H1 (cell line): ENCODE measurements at regions not wholly inside any gene's neighbourhood (a gene's known extent, or its start where the extent isn't known, plus 50 kb on each side); places are given as distances from the start of the nearest gene placed in this dataset.

Experiments
- CTCF ChIA-PET: fragments of 300-600 bp; sonication (Branson Sonifier 250); formaldehyde crosslinking; loops from one replicate; lab custom pipeline; 2021; ENCODE audit not compliant: partially characterized antibody; lab: Charles Lee
- POLR2A ChIA-PET: fragments of 300-600 bp; sonication (Branson Sonifier 250); formaldehyde crosslinking; loops from one replicate; lab custom pipeline; 2021; ENCODE audit warnings: inconsistent platforms; ENCODE audit not compliant: partially characterized antibody; lab: Charles Lee
- DNase-seq, 2 experiments: peaks; one replicate each; pipeline versions ENCODE4 v3.0.0 to v3.0.0-alpha.2; 2010 to 2022; ENCODE audit warnings: low spot score in 2 of 2, low read depth in 1 of 2, mixed read lengths in 1 of 2
- FAIRE-seq: peaks from 2 replicates; lab custom pipeline; 2011; peaks lifted over from hg19 to GRCh38; lab: Jason Lieb, UNC
- H2AFZ ChIP-seq: 2 replicates; pipeline ENCODE4 v1.8.1; 2012; ENCODE audit warnings: low read length, inconsistent platforms
- H2AK5ac ChIP-seq: 2 replicates; pipeline ENCODE4 v1.6.1; 2013; ENCODE audit warnings: low read depth, low read length
- H2BK120ac ChIP-seq: replicated peaks from 2 replicates; pipeline ENCODE3; 2013; ENCODE audit warnings: low read depth, low read length, inconsistent platforms
- H2BK12ac ChIP-seq: 2 replicates; pipeline ENCODE4 v1.6.1; 2013; ENCODE audit warnings: low read depth, low read length
- H2BK15ac ChIP-seq: 2 replicates; pipeline ENCODE4 v1.6.1; 2013; ENCODE audit warnings: low read length
- H2BK20ac ChIP-seq: 2 replicates; pipeline ENCODE4 v1.6.1; 2013; ENCODE audit warnings: low read length
- H2BK5ac ChIP-seq: 2 replicates; pipeline ENCODE4 v1.6.1; 2013; ENCODE audit warnings: low read depth, low read length
- H3K14ac ChIP-seq: 2 replicates; pipeline ENCODE4 v1.6.1; 2013; ENCODE audit warnings: inconsistent platforms; ENCODE audit not compliant: insufficient read length
- H3K18ac ChIP-seq: 2 replicates; pipeline ENCODE4 v1.6.1; 2013; ENCODE audit warnings: low read length; ENCODE audit errors: extremely low read depth
- H3K23ac ChIP-seq: 2 replicates; pipeline ENCODE4 v1.6.1; 2013; ENCODE audit warnings: inconsistent platforms; ENCODE audit not compliant: insufficient read length
- H3K23me2 ChIP-seq: 2 replicates; pipeline ENCODE4 v1.6.1; 2013; ENCODE audit warnings: low read depth, low read length
- H3K27ac ChIP-seq: 2 replicates; pipeline ENCODE4 v1.6.1; 2011; ENCODE audit warnings: low read depth, low read length, inconsistent platforms
- H3K27me3 ChIP-seq, 4 experiments: replicated peaks in 1 of 4; 1 replicate in 1 of 4; 2 replicates in 3 of 4; pipeline versions ENCODE4 v1.6.1 to v1.8.1; 2011 to 2013; ENCODE audit warnings: low read length in 3 of 4, mild to moderate bottlenecking in 3 of 4, inconsistent platforms in 2 of 4, mixed read lengths in 2 of 4, moderate library complexity in 1 of 4; ENCODE audit not compliant: control insufficient read depth in 3 of 4, insufficient read depth in 3 of 4; ENCODE audit errors: extremely low read depth in 1 of 4
- H3K36me3 ChIP-seq, 4 experiments: 2 replicates each; pipeline versions ENCODE4 v1.6.1 to v1.8.1; 2011 to 2013; ENCODE audit warnings: mild to moderate bottlenecking in 4 of 4, low read length in 3 of 4, moderate library complexity in 2 of 4, control low read depth in 1 of 4, inconsistent platforms in 1 of 4; ENCODE audit not compliant: insufficient read depth in 4 of 4, control insufficient read depth in 2 of 4
- H3K4ac ChIP-seq: replicated peaks from 2 replicates; pipeline ENCODE3; 2013; ENCODE audit warnings: low read length, low read depth, mixed read lengths, inconsistent platforms; ENCODE audit not compliant: insufficient read length
- H3K4me1 ChIP-seq, 4 experiments: replicated peaks in 1 of 4; 1 replicate in 1 of 4; 2 replicates in 3 of 4; pipeline versions ENCODE4 v1.6.1 to v1.8.1; 2011 to 2013; ENCODE audit warnings: low read length in 3 of 4, inconsistent platforms in 2 of 4, mixed read lengths in 1 of 4; ENCODE audit not compliant: insufficient read depth in 4 of 4, control insufficient read depth in 3 of 4
- H3K4me2 ChIP-seq, 2 experiments: 2 replicates each; pipeline versions ENCODE4 v1.6.1 to v1.8.1; 2011 to 2013; ENCODE audit warnings: low read depth in 2 of 2, low read length in 2 of 2, control low read depth in 1 of 2, inconsistent platforms in 1 of 2, mild to moderate bottlenecking in 1 of 2; ENCODE audit not compliant: insufficient read depth in 1 of 2
- H3K4me3 ChIP-seq, 4 experiments: fragments of 200-600, 300-600 bp in 1 of 4; sonication (generic), shearing (Covaris generic), sonication (Bioruptor Twin) in 1 of 4; 2 replicates each; pipeline versions ENCODE4 v1.5.1 to v1.8.1; 2011 to 2016; ENCODE audit warnings: low read length in 4 of 4, low read depth in 3 of 4, control low read depth in 2 of 4, inconsistent platforms in 2 of 4, mild to moderate bottlenecking in 2 of 4, mixed read lengths in 1 of 4, moderate library complexity in 1 of 4; ENCODE audit not compliant: insufficient read depth in 2 of 4; ENCODE audit errors: extremely low read depth in 1 of 4
- H3K56ac ChIP-seq: replicated peaks from 2 replicates; pipeline ENCODE3; 2013; ENCODE audit warnings: low read depth, mild to moderate bottlenecking, mixed read lengths, low read length, inconsistent platforms; ENCODE audit not compliant: insufficient read length
- H3K79me1 ChIP-seq: 2 replicates; pipeline ENCODE4 v1.6.1; 2013; ENCODE audit warnings: low read depth, low read length, control low read depth
- H3K79me2 ChIP-seq, 2 experiments: 2 replicates each; pipeline versions ENCODE4 v1.6.1 to v1.8.1; 2012 to 2013; ENCODE audit warnings: low read length in 2 of 2, mild to moderate bottlenecking in 2 of 2, inconsistent platforms in 1 of 2; ENCODE audit not compliant: insufficient read depth in 2 of 2, control insufficient read depth in 1 of 2
- H3K9ac ChIP-seq, 4 experiments: replicated peaks in 1 of 4; 1 replicate in 1 of 4; 2 replicates in 3 of 4; pipeline versions ENCODE4 v1.6.1 to v1.8.1; 2011 to 2013; ENCODE audit warnings: low read depth in 3 of 4, low read length in 3 of 4, control low read depth in 2 of 4, mild to moderate bottlenecking in 2 of 4, moderate library complexity in 2 of 4, inconsistent platforms in 1 of 4; ENCODE audit errors: extremely low read depth in 1 of 4
- H3K9me3 ChIP-seq, 2 experiments: 2 replicates each; pipeline versions ENCODE4 v1.6.1 to v1.8.1; 2012 to 2013; ENCODE audit warnings: mild to moderate bottlenecking in 2 of 2, moderate library complexity in 2 of 2, control low read depth in 1 of 2, inconsistent platforms in 1 of 2, low read depth in 1 of 2, low read length in 1 of 2, mixed read lengths in 1 of 2; ENCODE audit not compliant: insufficient read depth in 2 of 2
- H4K20me1 ChIP-seq, 2 experiments: replicated peaks in 1 of 2; 2 replicates each; pipeline versions ENCODE3 to v1.8.1; 2011 to 2013; ENCODE audit warnings: inconsistent platforms in 2 of 2, low read length in 2 of 2, mild to moderate bottlenecking in 1 of 2; ENCODE audit not compliant: insufficient read depth in 2 of 2, control insufficient read depth in 1 of 2
- H4K5ac ChIP-seq: 2 replicates; pipeline ENCODE4 v1.6.1; 2013; ENCODE audit warnings: low read length, low read depth, mixed read lengths, inconsistent platforms; ENCODE audit not compliant: insufficient read length
- H4K8ac ChIP-seq: 2 replicates; pipeline ENCODE4 v1.8.0; 2013; ENCODE audit warnings: mild to moderate bottlenecking, moderate library complexity, low read length, inconsistent platforms; ENCODE audit not compliant: insufficient read depth; ENCODE audit errors: extremely low read depth
- H4K91ac ChIP-seq: replicated peaks from 2 replicates; pipeline ENCODE3; 2013; ENCODE audit warnings: low read length, mixed read lengths, inconsistent platforms; ENCODE audit not compliant: insufficient read length
- BRCA1 ChIP-seq: IDR thresholded peaks from 2 replicates; pipeline ENCODE4 v1.6.1; 2012; ENCODE audit warnings: low read depth, low read length, improper control_type of control experiment
- CREB1 ChIP-seq: IDR thresholded peaks from 2 replicates; pipeline ENCODE4 v1.6.1; 2012; ENCODE audit warnings: inconsistent platforms
- CTCF ChIP-seq, 3 experiments: IDR thresholded peaks; 1 replicate in 2 of 3; 2 replicates in 1 of 3; pipeline versions ENCODE4 v1.5.1 to v1.6.1; 2011; ENCODE audit warnings: low read length in 3 of 3, mild to moderate bottlenecking in 3 of 3, inconsistent platforms in 2 of 3, low read depth in 1 of 3, moderate library complexity in 1 of 3; ENCODE audit not compliant: insufficient read depth in 1 of 3; ENCODE audit errors: control extremely low read depth in 1 of 3
- EZH2 ChIP-seq: fragments of 200-600 bp; sonication (generic); IDR thresholded peaks from 2 replicates; pipeline ENCODE4 v1.7.1; 2012; ENCODE audit warnings: low read depth, mild to moderate bottlenecking, moderate library complexity, low read length, inconsistent platforms; ENCODE audit not compliant: severe bottlenecking
- FOSL1 ChIP-seq: IDR thresholded peaks from 2 replicates; pipeline ENCODE4 v1.6.1; 2011; ENCODE audit warnings: mild to moderate bottlenecking, low read depth, low read length, moderate library complexity; ENCODE audit not compliant: insufficient read depth
- HDAC2 ChIP-seq, 2 experiments: fragments of 300-600 bp in 1 of 2; sonication (generic) in 1 of 2; IDR thresholded peaks; 2 replicates each; pipeline ENCODE4 v1.6.1; 2011 to 2012; ENCODE audit warnings: low read depth in 2 of 2, low read length in 2 of 2, mild to moderate bottlenecking in 2 of 2, moderate library complexity in 2 of 2, borderline replicate concordance in 1 of 2, inconsistent platforms in 1 of 2
- NRF1 ChIP-seq: IDR thresholded peaks from 2 replicates; pipeline ENCODE4 v1.6.1; 2011; ENCODE audit warnings: mild to moderate bottlenecking, low read depth, low read length, improper control_type of control experiment
- POLR2A ChIP-seq, 2 experiments: IDR thresholded peaks; 1 replicate in 1 of 2; 2 replicates in 1 of 2; pipeline ENCODE4 v1.6.1; 2011; ENCODE audit warnings: low read depth in 2 of 2, low read length in 2 of 2, mild to moderate bottlenecking in 2 of 2; ENCODE audit errors: control extremely low read depth in 1 of 2
- RBBP5 ChIP-seq: IDR thresholded peaks from 2 replicates; pipeline ENCODE4 v1.7.1; 2012; ENCODE audit warnings: low read depth, mild to moderate bottlenecking, inconsistent platforms, low read length, moderate library complexity, borderline replicate concordance
- SP2 ChIP-seq: IDR thresholded peaks from 2 replicates; pipeline ENCODE4 v1.6.1; 2012; ENCODE audit warnings: mild to moderate bottlenecking, low read length, inconsistent platforms
- TEAD4 ChIP-seq: IDR thresholded peaks from 2 replicates; pipeline ENCODE4 v1.6.1; 2012; ENCODE audit warnings: low read depth, low read length, inconsistent platforms, mixed read lengths
- ZNF274 ChIP-seq: IDR thresholded peaks from 2 replicates; pipeline ENCODE4 v1.7.0; 2012; ENCODE audit warnings: low read length, borderline replicate concordance; ENCODE audit errors: extremely low read depth
- WGBS, 2 experiments: shearing (Covaris generic) in 1 of 2; methylation state at CpG; one replicate each; pipeline versions ENCODE4 v1.1.6 to v1.1.7; 2013 to 2015; ENCODE audit warnings: low lambda C conversion rate in 2 of 2, mixed read lengths in 2 of 2, inconsistent platforms in 1 of 2, low coverage in 1 of 2, missing lambda C conversion rate in 1 of 2; ENCODE audit not compliant: insufficient replicate concordance in 2 of 2, insufficient coverage in 1 of 2, insufficient read length in 1 of 2; ENCODE audit errors: extremely low coverage in 1 of 2, missing lambda C conversion rate in 1 of 2; 5-methylcytosine and 5-hydroxymethylcytosine counted together

- Histone ChIP-seq H4K5ac (no peak overlapping the region), H3K23me2 (no peaks in the 10 kb centered on the region), H3K9me3 (no peaks in the 10 kb centered on the region), H3K27me3 (no peaks in the 10 kb centered on the region), H4K91ac (no peak overlapping the region), H3K4me1 (no peaks in the 10 kb centered on the region), H2AFZ (no peak overlapping the region), H3K27ac (no peak overlapping the region), H3K23ac (no peak overlapping the region), H4K8ac (no peak overlapping the region), H3K18ac (no peak overlapping the region), H2AK5ac (no peak overlapping the region), H3K4ac (no peak overlapping the region), H3K9ac (no peak overlapping the region), H3K79me2 (no peaks in the 10 kb centered on the region), H3K79me1 (no peaks in the 10 kb centered on the region), H2BK20ac (no peak overlapping the region), H2BK120ac (no peak overlapping the region), H3K56ac (no peak overlapping the region), H2BK15ac (no peak overlapping the region), H3K4me2 (no peak overlapping the region), H2BK12ac (no peak overlapping the region), H2BK5ac (no peak overlapping the region), H3K4me3 (no peak overlapping the region), H4K20me1 (no peaks in the 10 kb centered on the region), H3K36me3 (no peaks in the 10 kb centered on the region), H3K14ac (no peak overlapping the region)
- POLR2A ChIA-PET: no interaction called here
- CTCF ChIA-PET: no interaction called here
- WGBS, 2 experiments: 78% methylated on average over 2 of the region's 2 CpGs; no CpG with 5 or more reads in 1 of the 2 experiments
- DNase-seq (no peak), FAIRE-seq (no peak)
- TF ChIP-seq HDAC2 (IDR thresholded peaks at IDR 0.05; ENCODE audit: borderline replicate concordance in 1 of 2, low read depth in 2 of 2, low read length in 2 of 2) (no peak), NRF1 (no peak), EZH2 (no peak), CREB1 (no peak), POLR2A (IDR thresholded peaks at IDR 0.05; ENCODE audit: control extremely low read depth in 1 of 2, low read depth in 2 of 2, low read length in 2 of 2) (no peak), FOSL1 (no peak), RBBP5 (no peak), BRCA1 (no peak), TEAD4 (no peak), SP2 (no peak), CTCF (IDR thresholded peaks at IDR 0.05; ENCODE audit: control extremely low read depth in 1 of 3, insufficient read depth in 1 of 3, low read depth in 1 of 3, low read length in 3 of 3) (no peak), ZNF274 (no peak)
Measured at GRCh38 chr12:82299319-82300025, 58.7 kb downstream of the CCDC59 start.
